NCI-H524 (cell line): ENCODE measurements at regions not wholly inside any gene's neighbourhood (a gene's known extent, or its start where the extent isn't known, plus 50 kb on each side); places are given as distances from the start of the nearest gene placed in this dataset.
A peak's percentile ranks its signal among the peaks of the same experiment; 100 is the strongest.
"Not testable (repeated sequence)": the region's sequence is repeated elsewhere in the genome, so short reads cannot be mapped to it uniquely, and the experiment has no call there.

Experiments
- DNase-seq, 2 experiments: peaks; one replicate each; lab custom pipeline; 2025; lab: John Stamatoyannopoulos, UW

DNA sequence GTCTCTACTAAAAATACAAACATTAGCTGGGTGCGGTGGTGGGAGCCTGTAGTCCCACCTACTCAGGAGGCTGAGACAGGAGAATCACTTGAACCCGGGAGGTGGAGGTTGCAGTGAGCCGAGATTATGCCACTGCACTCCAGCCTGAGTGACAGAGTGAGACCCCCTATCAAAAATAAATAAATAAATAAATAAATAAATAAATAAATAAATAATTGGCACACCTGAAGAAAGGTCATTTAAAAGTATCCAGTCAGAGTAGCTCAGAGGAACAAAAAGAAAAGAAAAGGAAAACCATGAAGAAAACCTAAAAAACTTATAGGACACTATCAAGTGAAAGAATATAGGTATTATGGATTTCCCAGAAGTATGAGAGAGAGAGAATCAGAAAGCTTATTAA is 330.1 kb upstream of the AR start:
- DNase-seq = not testable (repeated sequence)

DNA sequence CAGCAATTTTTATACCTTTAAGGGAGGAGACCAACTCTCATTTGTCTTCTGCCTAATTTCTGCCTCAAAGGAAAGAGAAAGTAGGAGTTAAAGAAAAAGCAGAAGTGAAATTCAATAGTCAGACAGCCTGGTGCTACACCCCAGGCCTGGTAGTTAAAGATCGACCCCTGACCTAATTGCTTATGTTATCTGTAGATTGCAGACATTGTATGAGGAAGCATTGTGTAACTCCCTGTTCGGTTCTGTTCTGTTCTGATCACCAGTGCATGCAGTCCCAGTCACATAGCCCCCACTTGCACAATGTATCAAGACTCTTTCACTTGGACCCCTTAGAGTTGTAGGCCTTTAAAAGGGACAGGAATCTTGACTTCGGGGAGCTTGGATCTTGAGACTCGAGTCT is 335.9 kb upstream of the AR start:
- DNase-seq = no peak

DNA sequence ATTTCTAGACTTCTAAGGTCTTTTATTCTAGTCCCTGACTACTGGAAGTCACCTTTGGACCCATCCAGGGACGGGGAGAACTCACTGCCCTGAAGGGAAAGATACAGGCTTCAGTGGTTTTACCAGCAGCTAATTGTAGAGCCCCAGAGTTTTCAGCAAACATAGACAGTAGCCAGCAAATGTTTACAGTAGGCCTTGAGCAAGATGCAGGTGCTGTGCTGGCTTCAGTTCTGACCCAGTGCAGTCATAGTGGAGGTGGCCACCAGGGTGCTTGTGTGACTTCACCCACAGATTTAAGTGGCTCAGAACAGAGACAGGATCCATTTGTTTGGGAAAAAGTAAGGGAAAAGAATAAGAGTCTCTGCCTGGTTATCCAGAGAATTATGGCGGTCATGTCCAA is 384.4 kb upstream of the AR start:
- no peak for DNase-seq

DNA sequence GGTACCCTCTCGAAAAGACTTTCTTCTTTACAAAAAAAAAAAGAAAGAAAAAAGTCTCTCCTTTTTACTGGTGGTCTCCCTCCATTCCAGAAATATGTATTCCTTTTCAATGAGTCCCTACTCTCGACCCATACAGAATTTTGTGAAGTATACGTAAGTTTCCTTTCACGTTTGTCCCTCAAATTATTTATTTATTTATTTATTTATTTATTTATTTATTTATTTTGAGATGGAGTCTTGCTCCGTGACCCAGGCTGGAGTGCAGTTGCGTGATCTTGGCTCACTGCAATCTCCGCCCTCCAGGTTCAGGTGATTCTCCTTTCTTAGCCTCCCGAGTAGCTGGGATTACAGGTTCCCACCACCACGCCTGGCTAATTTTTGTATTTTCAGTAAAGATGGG is 429.2 kb upstream of the AR start:
- no peak for DNase-seq

DNA sequence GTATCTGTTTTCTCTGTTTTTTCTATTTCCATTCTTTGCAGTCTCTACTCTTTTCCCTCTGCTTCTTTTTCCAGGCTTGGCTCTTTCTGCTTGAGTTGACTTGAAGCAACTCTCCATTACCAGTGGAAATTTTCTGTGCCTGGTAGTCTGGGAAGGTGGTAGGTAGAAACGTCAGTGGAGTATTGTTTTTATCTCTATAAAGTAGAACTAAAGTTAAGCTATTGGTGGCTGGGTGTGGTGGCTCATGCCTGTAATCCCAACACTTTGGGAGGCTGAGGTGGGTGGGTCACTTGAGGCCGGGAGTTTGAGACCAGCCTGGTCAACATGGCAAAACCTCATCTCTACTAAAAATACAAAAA is 438.1 kb upstream of the AR start:
- DNase-seq = no peak

DNA sequence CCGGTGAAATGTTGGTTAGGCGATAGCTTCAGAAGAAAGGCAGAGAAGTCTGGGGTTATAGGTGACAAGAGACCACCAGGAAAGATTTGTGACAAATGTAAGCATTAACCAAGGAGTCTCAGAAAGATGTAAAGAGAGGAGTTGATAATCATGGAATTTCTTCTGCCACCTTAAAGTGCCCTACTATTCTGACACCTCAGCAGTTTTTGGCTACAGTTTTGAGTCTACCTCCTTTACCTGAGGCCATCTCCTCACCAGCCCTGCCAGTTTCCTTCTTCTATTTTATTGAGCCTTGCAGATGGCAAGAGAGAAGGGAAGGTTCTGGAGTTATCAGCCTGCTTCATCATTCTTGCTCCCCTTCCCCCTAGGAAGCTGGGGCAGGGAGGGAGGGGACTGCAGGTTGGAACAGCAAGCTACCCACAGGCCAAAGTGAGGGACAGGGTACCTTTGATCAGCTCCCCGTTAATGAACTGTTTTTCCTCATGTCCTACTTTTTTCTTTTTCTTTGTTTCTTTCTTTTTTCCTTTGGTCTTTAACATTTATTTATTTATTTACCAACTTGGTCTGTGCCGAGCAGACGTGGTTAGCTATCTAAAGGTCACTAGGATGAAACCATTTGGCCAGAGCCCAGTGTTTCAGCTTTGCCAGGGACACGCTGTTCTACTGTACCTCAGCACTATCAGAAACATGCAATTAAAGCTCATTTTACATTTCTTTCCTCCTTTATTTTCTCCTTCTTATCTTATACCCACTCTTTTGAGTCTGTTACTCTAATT is 438.7 kb upstream of the AR start:
- no peak for DNase-seq

DNA sequence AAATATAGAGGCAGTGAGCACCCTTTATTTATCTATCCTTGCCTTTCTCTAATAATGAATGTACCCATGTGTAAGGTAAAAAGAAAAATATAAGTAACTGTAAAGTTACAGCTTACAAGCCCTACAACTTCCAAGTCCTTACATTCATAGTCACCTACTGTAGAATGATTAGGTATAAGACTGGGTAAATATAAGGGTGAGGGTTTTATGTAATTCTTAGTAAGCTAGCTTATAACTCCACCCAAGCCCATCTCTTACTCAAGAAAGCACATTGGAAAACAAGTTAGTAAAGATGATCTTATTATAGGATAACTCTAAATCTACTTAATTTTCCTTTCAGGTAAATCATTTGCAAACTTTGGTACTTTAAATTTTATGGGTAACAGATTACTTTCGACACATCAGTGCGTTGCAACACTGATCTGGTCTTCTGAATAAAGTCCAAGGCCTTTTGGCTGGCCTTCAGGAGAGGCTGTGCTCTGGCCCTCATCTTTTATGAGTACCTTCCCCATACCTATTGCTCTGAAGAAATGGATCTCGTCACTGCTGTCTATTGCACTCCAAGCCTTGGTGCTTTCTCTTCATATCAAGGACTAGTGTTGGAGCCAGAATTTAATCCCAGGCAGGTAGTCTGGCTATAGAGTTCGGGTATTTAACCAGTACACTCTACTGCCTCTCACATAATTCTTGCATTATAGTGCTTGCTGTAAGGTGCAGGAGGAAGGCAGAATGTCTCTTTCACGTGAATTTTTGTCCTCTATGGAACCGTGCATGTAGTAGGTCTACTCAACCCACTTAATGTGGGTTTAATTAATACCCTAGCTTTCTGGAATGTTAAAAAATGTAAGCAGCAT is 443.6 kb upstream of the AR start:
- no peak for DNase-seq

DNA sequence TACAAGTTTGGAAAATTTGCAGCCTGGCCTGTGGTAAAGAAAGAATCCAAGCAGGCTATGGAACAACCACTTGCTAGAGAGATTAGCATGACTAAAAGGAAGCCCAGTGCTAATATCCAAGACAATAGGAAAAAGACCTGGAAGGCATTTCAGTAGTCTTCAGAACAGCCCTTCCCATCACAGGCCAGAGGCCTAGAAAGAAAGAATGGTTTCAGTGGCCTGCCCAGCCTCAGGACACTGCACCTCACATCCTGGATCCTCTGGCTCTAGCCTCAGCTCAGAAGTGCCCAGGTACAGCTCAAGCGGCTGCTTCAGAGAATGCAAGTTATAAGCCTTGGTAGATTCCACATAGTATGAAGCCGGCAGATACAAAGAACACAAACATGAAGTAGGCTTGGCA is 449.8 kb upstream of the AR start:
- no peak for DNase-seq

DNA sequence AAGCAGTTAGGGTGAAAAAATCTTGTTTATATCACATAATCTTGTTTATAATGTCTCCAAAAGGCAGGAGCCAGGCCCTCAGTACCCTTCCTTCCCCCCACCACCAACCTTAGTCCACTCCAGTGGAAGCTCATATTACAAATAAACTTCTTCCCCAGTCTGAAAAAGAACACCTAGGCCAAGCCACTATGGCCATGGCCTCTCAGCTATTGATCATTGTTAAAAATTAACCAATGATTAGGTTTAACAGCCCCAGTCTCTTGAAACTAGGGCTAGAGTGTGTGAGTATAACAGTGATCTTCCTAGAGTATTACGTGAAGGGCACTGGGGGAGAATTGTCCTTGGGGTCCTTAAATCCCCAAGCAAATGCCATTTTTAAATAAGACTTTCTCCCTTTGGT is 411.9 kb upstream of the EDA2R start:
- no peak for DNase-seq

DNA sequence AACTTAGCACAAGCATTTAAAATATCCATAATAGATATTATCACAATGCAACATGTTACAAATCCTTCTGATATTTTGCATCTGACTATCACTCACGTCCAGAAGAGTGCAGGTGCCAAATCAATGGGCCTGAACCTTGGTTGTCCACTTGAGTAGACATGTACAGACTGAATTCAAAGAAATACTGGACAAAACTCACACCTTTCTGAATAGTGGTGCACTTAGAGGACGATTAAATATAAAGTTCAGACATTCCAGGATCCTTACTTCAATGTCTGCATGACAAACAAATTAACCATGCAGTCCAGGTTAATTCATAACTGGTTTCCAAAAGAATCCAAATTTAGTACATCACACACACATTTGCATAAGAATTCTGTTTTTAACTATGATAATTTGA is 406.0 kb upstream of the EDA2R start:
- no peak for DNase-seq

DNA sequence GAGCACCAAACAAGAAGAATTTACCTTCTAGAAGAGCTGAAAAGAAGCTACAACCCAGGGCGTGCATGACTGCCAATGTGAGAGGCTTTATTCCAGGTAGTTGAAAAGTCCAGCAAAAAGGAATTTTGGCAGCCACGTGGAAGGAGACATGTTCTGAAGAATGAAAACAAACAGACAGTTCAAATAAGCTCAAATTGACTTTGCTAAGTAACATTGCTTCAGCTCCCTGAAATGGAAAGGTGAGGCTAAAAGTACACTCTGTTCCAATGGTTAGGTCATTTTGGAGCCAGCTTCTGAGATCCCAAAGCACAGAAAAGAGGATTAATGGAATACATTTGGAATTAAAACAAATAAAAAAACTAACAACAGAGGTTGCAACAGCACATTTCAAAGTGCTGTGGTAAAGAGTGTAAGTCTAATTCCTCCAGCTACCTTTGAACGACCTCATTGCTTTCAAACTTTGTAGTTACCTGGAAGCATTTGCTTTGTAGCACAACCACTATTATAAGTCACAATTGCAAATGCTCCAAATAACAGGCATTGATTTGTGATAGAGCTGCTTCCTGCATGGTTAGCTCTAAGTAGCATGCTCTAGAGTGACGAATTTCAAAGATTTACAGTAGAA is 405.3 kb upstream of the EDA2R start:
- DNase-seq = no peak

DNA sequence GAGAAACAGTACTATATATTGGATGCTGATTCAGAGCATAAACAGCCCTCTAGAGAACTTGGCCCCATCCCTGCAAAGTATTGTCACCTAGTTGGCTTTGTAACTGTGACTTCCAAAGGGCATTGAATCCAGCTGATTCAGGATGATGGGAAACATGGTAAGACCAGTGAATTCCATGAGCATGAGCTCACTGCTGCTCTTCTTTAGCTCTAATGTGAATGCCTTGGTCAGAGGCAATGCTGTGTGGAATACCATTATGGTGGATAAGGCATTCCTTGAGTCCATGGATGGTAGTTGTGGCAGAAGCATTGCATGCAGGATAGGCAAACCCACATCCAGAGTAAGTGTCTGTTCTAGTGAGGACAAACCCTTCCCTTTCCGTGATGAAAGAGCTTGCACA is 365.6 kb upstream of the EDA2R start:
- no peak for DNase-seq

DNA sequence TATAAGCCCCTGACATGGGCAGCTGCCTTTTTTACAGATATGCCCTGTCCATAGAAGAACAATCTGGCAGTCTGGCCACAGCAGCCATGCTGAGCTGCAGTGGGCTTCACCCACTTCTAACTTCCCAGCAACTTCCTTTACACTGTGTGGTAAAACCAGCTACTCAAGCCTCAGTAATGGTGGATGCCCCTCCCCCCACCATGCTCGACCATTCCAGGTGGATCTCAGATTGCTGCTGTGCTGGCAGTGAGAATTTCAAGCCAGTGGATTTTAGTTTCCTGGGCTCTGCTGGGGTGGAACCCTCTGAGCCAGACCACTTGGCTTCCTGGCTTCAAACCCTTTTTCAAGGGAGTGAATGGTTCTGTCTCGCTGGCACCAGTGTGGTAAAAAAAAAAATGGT is 355.9 kb upstream of the EDA2R start:
- DNase-seq = no peak

DNA sequence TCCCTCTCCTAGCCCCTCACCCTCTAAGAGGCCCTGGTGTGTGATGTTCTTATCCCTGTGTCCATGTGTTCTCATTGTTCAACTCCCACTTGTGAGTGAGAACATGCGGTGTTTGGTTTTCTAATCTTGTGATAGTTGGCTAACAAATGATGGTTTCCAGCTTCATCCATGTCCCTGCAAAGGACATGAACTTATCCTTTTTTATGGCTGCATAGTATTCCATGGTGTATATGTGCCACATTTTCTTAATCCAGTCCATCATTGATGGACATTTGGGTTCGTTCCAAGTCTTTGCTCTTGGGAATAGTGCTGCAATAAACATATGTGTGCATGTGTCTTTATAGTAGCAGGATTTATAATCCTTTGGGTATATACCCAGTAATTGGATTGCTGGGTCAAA is 353.2 kb upstream of the EDA2R start:
- DNase-seq = not testable (repeated sequence)

DNA sequence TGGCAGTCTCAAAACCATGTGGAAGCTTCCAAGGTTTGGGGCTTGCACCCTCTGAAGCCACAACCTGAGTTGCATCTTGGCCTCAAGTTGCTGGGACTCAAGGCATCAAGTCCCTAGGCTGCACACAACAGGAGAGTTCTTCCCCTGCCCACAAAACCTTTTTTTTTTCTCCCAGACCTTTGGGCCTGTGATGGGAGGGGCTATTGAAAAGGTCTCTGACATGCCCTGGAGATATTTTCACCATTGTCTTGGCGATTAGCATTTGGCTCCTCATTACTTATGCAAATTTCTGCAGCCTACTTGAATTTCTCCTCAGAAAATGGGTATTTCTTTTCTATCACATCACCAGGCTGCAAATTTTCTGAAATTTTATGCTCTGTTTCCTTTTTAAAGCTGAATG is 349.5 kb upstream of the EDA2R start:
- no peak for DNase-seq

DNA sequence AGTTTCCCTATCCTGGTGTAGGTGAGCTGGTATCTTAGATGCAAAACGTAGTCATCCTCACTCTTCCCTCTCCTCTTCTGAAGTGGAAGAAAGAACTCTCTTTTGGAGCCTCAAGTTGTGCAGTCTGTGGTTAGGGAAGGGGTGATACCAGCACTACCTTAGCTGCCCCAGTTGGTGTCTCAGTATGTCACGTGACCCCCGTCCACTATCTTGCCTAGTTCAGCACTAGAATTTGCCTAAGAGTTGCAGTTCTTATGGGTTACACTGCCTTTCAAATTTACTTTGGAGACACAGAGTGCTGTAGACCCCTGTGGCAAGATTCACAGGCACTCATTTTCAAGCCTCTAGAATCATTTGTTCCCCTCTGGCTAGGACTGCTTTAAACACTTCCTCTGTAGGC is 322.8 kb upstream of the EDA2R start:
- DNase-seq = no peak

DNA sequence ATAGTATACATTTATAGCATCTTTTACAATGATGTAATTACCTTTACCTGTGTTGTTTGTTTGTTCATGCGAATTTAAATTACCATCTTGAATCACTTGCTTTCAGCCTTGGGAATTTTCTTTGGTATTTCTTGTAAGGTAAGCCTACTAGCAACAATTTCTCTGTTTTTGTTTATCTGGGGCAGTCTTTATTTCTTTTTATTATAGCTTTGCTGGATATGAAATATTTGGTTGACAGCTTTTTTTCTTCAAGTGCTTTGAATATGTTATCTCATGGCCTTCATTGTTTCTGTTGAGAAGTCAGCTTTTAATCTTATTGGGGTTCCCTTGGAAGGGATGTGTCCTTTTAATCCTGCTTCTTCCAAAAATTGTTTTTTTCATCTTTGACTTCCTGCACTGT is 292.8 kb upstream of the EDA2R start:
- DNase-seq = no peak

DNA sequence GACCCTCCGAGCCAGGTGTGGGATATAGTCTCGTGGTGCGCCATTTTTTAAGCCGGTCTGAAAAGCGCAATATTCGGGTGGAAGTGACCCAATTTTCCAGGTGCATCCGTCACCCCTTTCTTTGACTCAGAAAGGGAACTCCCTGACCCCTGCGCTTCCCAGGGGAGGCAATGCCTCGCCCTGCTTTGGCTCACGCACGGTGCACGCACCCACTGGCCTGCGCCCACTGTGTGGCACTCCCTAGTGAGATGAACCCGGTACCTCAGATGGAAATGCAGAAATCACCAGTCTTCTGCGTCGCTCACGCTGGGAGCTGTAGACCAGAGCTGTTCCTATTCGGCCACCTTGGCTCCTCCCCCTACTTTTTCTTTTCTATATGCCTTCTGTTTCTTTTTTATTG is 291.6 kb upstream of the EDA2R start:
- not testable (repeated sequence) for DNase-seq

DNA sequence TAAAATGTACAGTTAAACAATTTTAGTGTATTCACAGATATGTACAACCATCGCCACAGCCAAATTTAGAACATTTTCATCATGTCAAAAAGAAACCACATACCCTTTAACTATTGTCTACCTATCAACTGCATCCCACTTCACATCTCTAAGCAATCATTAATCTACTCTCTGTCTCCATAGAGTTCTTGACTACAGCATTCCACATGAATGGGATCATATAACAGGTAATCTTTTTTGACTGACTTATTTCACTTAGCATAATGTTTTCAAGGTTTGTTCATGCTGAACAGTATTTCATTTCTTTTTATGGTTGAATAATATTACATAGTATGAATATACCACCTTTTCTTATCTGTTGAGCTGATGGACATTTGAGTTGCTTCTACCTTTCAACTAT is 281.4 kb upstream of the EDA2R start:
- no peak for DNase-seq

DNA sequence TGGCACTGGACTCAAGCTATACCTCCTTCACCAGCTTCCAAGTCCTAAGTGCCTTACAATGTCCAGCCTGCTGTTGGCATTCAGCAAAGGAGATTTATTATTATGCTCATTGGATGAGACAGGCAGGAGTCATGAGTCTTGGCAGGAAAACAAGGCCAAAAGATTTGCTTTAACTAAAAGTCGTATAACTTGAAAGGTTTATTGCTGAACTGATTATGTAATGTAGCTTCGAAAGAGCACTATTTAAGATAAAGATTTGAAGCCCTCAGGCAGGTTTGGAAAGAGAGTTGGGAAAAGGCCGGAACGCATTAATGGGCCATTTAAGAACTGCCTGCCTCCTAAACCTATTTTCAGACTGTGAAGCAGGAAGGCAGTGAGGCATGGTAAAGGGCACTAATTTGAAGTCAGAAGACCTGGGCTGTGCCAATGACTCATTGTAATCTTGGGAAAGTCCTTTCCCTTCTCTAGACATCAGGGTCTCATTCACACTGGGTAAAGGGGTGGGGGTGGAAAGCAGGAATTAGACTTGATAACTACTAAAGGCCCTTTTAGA is 280.5 kb upstream of the EDA2R start:
- no peak for DNase-seq

DNA sequence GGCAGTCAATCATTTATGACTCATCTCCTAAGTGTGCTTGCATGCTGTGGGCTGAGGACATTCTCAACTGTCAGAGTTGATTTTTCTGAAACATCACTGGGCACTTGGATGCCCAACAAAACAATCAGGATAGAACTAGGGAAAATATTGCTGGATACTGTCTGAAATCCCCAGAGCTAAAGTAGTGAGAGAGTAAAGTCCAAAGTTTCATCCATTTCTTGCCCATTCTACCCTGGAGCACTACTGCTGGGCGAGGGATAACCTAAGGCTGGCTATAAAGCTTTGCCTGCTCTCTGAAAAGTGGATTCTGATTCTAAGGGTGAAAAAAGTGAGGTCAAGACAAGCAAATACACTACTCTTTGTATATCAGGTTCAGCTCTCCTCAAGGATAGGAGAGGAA is 279.6 kb upstream of the EDA2R start:
- no peak for DNase-seq

DNA sequence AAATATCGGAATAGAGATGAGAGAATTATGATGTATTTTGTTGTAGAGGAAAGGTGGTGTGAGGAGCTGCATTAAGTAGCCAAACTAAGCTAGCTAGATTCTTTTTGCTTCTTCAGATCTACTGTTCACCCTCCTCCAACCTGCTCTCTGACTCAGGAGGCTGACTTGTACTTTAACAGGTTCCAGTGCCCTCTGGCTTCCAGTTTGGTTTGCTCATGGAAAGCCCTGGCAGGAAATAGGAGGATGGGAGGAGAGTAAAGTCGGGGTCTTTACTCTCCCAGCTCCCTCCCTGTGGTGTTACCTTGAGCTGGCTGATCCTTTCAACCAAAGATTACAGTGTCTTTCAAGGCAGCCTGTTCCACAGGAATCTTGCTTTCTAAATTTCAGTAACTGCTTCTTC is 277.0 kb upstream of the EDA2R start:
- DNase-seq = no peak

DNA sequence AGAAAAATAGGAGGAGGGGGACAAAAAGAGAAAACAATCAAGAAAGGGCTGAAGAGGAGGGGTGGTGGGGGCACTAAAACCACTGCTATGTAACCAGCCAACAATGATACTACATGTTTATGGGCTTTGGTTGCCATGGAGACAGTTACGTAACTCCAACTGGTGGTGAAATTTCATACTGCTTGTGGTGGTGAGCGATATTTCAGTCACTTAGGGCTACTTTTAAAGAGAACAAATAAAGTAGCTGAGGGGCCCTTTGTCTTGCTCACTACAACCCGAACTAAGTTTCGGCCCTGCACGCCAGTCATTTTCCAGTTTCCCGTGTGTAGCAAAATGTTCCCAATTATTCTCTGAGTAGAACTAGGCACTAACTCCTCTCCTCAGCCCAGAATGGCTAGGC is 275.2 kb upstream of the EDA2R start:
- peak in 1 of 2 experiments; percentile 20 for DNase-seq
